RKO (cell line): ENCODE measurements at regions not wholly inside any gene's neighbourhood (a gene's known extent, or its start where the extent isn't known, plus 50 kb on each side); places are given as distances from the start of the nearest gene placed in this dataset.
A peak's percentile ranks its signal among the peaks of the same experiment; 100 is the strongest.

Source experiments
- DNase-seq: peaks from one replicate; pipeline ENCODE4 v3.0.0-alpha.2; 2016; ENCODE audit warnings: low spot score

GRCh38 chr3:55341502-55342031, 145.5 kb downstream of the WNT5A start:
- no peak for DNase-seq

GRCh38 chr3:55339819-55340218, 147.3 kb downstream of the WNT5A start:
- no peak for DNase-seq

GRCh38 chr3:55339390-55339789, 147.7 kb downstream of the WNT5A start:
- no peak for DNase-seq

- no peak for DNase-seq
These were observed 149.4 kb downstream of the WNT5A start for GRCh38 chr3:55337641-55338180.

- DNase-seq: no peak
These were observed 153.2 kb downstream of the WNT5A start for GRCh38 chr3:55333923-55334322.

GRCh38 chr3:55333046-55333445, 154.1 kb downstream of the WNT5A start:
- no peak for DNase-seq

- DNase-seq: no peak
These were observed 154.9 kb downstream of the WNT5A start for GRCh38 chr3:55332176-55332575.

GRCh38 chr3:55331524-55331923, 155.6 kb downstream of the WNT5A start:
- no peak for DNase-seq

- no peak for DNase-seq
These were observed 156.3 kb downstream of the WNT5A start for GRCh38 chr3:55330756-55331155.

GRCh38 chr3:55330355-55330754, 156.8 kb downstream of the WNT5A start:
- DNase-seq: peak; percentile 7

- DNase-seq: no peak
These were observed 157.3 kb downstream of the WNT5A start for GRCh38 chr3:55329849-55330248.

- peak; percentile 2 for DNase-seq
These were observed 159.8 kb downstream of the WNT5A start for GRCh38 chr3:55327131-55327920.

GRCh38 chr3:55322638-55323037, 164.5 kb downstream of the WNT5A start:
- DNase-seq: no peak

GRCh38 chr3:55320928-55321327, 166.2 kb downstream of the WNT5A start:
- DNase-seq: no peak

- DNase-seq: no peak
These were observed 171.7 kb downstream of the WNT5A start for GRCh38 chr3:55315396-55315795.

- DNase-seq: no peak
These were observed 173.4 kb downstream of the WNT5A start for GRCh38 chr3:55313666-55314065.

GRCh38 chr3:55309336-55309735, 177.8 kb downstream of the WNT5A start:
- no peak for DNase-seq

- DNase-seq: no peak
These were observed 179.5 kb downstream of the WNT5A start for GRCh38 chr3:55307622-55308021.

- DNase-seq: no peak
These were observed 181.2 kb downstream of the WNT5A start for GRCh38 chr3:55305696-55306485.

GRCh38 chr3:55300701-55301100, 186.4 kb downstream of the WNT5A start:
- no peak for DNase-seq

GRCh38 chr3:55297706-55298105, 189.4 kb downstream of the WNT5A start:
- DNase-seq: no peak

- DNase-seq: no peak
These were observed 189.9 kb downstream of the WNT5A start for GRCh38 chr3:55297245-55297644.

GRCh38 chr3:55296791-55297190, 190.3 kb downstream of the WNT5A start:
- no peak for DNase-seq
